HG03439 (cell line): ENCODE measurements at regions not wholly inside any gene's neighbourhood (a gene's known extent, or its start where the extent isn't known, plus 50 kb on each side); places are given as distances from the start of the nearest gene placed in this dataset.
"Not testable (repeated sequence)": the region's sequence is repeated elsewhere in the genome, so short reads cannot be mapped to it uniquely, and the experiment has no call there.

Experiments
- ATAC-seq: cut with Tn5 transposase; IDR thresholded peaks from one replicate; pipeline ENCODE4 v1.9.1; 2021; ENCODE audit warnings: mild to moderate bottlenecking, moderate library complexity; ENCODE audit not compliant: unreplicated experiment

- ATAC-seq, result no peak
These were observed 96.6 kb upstream of the SRD5A3 start for GRCh38 chr4:55249476-55249875.

- no peak for ATAC-seq
These were observed 94.7 kb upstream of the SRD5A3 start for GRCh38 chr4:55251342-55251741.

GRCh38 chr4:55251896-55252295 lies 94.1 kb upstream of the SRD5A3 start:
- ATAC-seq, result no peak

GRCh38 chr4:55253948-55254593 lies 92.0 kb upstream of the SRD5A3 start:
- ATAC-seq, result no peak

GRCh38 chr4:55255179-55255578 lies 90.9 kb upstream of the SRD5A3 start:
- no peak for ATAC-seq

GRCh38 chr4:55256787-55257186 lies 89.3 kb upstream of the SRD5A3 start:
- no peak for ATAC-seq

- no peak for ATAC-seq
These were observed 87.7 kb upstream of the SRD5A3 start for GRCh38 chr4:55258152-55258865.

- ATAC-seq, result no peak
These were observed 86.7 kb upstream of the SRD5A3 start for GRCh38 chr4:55259294-55259693.

GRCh38 chr4:55269470-55269869 lies 76.6 kb upstream of the SRD5A3 start:
- ATAC-seq, result no peak

- ATAC-seq, result no peak
These were observed 76.0 kb upstream of the SRD5A3 start for GRCh38 chr4:55269995-55270394.

- no peak for ATAC-seq
These were observed 75.6 kb upstream of the SRD5A3 start for GRCh38 chr4:55270481-55270880.

- ATAC-seq, result no peak
These were observed 73.9 kb upstream of the SRD5A3 start for GRCh38 chr4:55272102-55272501.

GRCh38 chr4:55272589-55272988 lies 73.5 kb upstream of the SRD5A3 start:
- ATAC-seq, result no peak

- no peak for ATAC-seq
These were observed 69.0 kb upstream of the SRD5A3 start for GRCh38 chr4:55277011-55277410.

GRCh38 chr4:55278316-55278715 lies 67.7 kb upstream of the SRD5A3 start:
- ATAC-seq, result no peak

GRCh38 chr4:55280474-55280873 lies 65.6 kb upstream of the SRD5A3 start:
- not testable (repeated sequence) for ATAC-seq

GRCh38 chr4:55281118-55281683 lies 64.8 kb upstream of the SRD5A3 start:
- not testable (repeated sequence) for ATAC-seq

GRCh38 chr4:55284331-55284730 lies 61.7 kb upstream of the SRD5A3 start:
- ATAC-seq, result no peak

GRCh38 chr4:55291227-55291640 lies 54.8 kb upstream of the SRD5A3 start:
- no peak for ATAC-seq

GRCh38 chr4:55296096-55296495 lies 49.9 kb upstream of the SRD5A3 start:
- ATAC-seq, result no peak
